ENCODE measurements at regions not wholly inside any gene's neighbourhood (a gene's known extent, or its start where the extent isn't known, plus 50 kb on each side); places are given as distances from the start of the nearest gene placed in this dataset.
"Not testable (repeated sequence)": the region's sequence is repeated elsewhere in the genome, so short reads cannot be mapped to it uniquely, and the experiment has no call there.

- TF ChIP-seq, protein P1, sequence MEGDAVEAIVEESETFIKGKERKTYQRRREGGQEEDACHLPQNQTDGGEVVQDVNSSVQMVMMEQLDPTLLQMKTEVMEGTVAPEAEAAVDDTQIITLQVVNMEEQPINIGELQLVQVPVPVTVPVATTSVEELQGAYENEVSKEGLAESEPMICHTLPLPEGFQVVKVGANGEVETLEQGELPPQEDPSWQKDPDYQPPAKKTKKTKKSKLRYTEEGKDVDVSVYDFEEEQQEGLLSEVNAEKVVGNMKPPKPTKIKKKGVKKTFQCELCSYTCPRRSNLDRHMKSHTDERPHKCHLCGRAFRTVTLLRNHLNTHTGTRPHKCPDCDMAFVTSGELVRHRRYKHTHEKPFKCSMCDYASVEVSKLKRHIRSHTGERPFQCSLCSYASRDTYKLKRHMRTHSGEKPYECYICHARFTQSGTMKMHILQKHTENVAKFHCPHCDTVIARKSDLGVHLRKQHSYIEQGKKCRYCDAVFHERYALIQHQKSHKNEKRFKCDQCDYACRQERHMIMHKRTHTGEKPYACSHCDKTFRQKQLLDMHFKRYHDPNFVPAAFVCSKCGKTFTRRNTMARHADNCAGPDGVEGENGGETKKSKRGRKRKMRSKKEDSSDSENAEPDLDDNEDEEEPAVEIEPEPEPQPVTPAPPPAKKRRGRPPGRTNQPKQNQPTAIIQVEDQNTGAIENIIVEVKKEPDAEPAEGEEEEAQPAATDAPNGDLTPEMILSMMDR (conservative IDR thresholded peaks at IDR 0.05; ENCODE audit: low read depth, low read length) = no peak
- H3K4me3 ChIP-seq (ENCODE audit: low read depth, low read length) = no peak overlapping the region
- DNase-seq (ENCODE audit: low read depth) = no peak
Observed at GRCh38 chr1:83490988-83491387, 507.9 kb downstream of the TTLL7 start.

GRCh38 chr1:83488105-83488504 is 510.8 kb downstream of the TTLL7 start:
- DNase-seq (ENCODE audit: low read depth) = not testable (repeated sequence)

GRCh38 chr1:83487460-83487859 is 511.5 kb downstream of the TTLL7 start:
- not testable (repeated sequence) for H3K4me3 ChIP-seq (ENCODE audit: low read depth, low read length); DNase-seq (ENCODE audit: low read depth)

More at GRCh38 chr1:83488105-83488504, 510.8 kb downstream of the TTLL7 start:
- H3K4me3 ChIP-seq (ENCODE audit: low read depth, low read length) = not testable (repeated sequence)

DNA sequence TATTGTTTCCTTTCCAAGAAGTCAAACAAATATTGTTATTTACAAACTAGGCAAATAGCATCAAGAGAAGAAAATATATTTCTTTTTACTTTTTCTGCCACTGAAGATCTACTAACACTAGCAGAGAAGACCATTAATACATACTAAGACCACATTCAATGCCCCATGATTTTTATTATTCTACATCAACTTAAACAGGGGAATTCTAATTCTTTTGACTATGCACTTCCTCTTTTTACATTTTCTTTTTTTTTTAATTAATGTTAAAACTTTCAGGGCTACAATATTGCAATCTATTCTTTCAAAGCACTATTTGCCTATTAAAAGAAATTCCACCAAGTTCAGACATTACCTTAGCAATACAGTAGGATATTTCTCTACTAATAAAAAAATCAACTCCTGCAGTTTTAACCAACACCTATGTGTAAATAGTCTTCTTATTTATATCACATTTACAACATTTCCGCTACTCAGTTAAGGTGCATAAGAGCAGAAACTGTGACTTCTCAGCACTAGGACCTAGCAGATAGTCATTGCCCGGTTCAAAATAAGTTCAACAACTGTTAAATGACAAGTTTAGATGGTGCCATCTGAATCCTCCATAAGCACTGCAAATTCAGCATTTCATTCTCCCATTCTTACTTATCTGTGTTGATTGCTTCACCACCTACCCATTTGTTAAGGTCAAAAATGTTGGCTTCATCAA is 513.5 kb downstream of the TTLL7 start:
- not testable (repeated sequence) for DNase-seq (ENCODE audit: low read depth); H3K4me3 ChIP-seq (ENCODE audit: low read depth, low read length)

- H3K4me3 ChIP-seq (ENCODE audit: low read depth, low read length); DNase-seq (ENCODE audit: low read depth): not testable (repeated sequence)
Observed at GRCh38 chr1:83481284-83481683, 517.6 kb downstream of the TTLL7 start.

- DNase-seq (ENCODE audit: low read depth); H3K4me3 ChIP-seq (ENCODE audit: low read depth, low read length): not testable (repeated sequence)
Observed at GRCh38 chr1:83479591-83480239, 519.2 kb downstream of the TTLL7 start.

DNA sequence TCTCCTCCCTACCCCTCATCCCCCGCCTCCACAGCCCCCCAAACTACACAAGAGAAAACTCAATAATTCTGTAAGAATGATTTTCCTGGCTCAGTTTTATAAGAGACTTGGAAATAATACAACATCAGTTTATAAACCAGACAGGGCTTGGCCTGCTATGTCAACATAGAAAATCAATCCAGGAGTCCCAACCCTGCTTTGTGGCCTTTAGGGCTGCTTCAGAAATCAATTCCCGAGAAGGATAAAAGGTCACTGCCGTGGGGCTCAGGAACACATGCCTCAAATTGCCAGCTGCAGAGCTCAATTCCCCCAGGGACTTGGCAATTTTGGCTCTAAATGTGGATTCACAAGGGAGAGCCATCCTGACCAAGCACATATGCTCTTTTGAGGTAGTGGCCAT is 520.8 kb downstream of the TTLL7 start:
- not testable (repeated sequence) for H3K4me3 ChIP-seq (ENCODE audit: low read depth, low read length); DNase-seq (ENCODE audit: low read depth)

- not testable (repeated sequence) for DNase-seq (ENCODE audit: low read depth); H3K4me3 ChIP-seq (ENCODE audit: low read depth, low read length)
Observed at GRCh38 chr1:83476518-83476917, 522.4 kb downstream of the TTLL7 start.

DNA sequence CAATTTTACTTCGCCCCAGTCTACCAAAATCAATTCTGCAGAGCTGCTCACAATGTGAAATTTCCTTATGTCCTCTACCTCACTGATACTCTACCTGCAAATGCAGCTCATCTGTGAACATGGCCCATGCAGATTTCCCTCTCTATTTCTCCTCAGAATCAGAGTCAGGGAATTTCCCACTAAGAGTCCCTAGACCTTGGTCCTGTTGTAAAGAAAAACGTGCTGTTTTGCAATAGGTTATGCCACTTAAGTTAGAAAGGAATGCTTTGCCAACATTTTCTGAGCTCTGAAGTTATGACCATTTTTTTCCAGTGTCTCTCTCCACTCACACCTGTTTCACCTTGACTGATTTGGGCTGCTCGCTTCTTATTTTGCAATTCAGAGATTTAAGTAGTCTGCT is 524.0 kb downstream of the TTLL7 start:
- H3K4me3 ChIP-seq (ENCODE audit: low read depth, low read length); DNase-seq (ENCODE audit: low read depth): not testable (repeated sequence)

DNA sequence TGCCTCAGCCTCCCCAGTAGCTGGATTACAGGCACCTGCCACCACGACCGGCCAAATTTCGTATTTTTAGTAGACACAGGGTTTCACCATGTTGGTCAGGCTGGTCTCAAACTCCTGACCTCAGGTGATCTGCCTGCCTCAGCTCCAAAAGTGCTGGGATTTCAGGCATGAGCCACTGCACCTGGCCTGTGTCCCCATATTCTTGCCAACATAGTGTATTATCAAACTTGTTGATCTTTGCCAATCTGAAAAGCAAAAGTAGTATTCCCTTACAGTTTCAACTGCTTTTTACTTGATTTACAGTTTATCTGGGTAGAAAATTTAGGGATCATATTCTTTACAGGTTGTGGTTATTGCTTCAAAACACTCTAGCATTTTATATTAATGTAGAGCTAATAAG is 524.9 kb downstream of the TTLL7 start:
- not testable (repeated sequence) for DNase-seq (ENCODE audit: low read depth); H3K4me3 ChIP-seq (ENCODE audit: low read depth, low read length)

DNA sequence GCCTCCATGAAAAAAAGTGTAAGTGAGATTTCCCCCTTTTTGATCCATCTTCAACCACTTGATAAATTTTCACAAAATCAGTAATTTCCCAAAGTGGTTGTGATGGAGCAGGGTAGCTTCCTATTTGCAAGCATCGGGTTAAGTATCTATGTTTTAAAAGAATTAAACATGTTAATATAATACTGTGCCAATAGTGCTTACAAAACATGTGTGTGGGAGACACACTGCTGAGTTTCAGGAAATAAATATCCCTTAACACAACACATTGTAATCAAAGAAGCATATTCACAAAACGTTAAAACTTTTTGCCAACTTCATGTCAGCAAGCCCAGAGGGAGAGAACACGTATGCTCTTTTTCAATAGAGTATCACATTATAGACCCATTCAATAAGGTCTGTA is 526.9 kb downstream of the TTLL7 start:
- not testable (repeated sequence) for DNase-seq (ENCODE audit: low read depth); H3K4me3 ChIP-seq (ENCODE audit: low read depth, low read length)

DNA sequence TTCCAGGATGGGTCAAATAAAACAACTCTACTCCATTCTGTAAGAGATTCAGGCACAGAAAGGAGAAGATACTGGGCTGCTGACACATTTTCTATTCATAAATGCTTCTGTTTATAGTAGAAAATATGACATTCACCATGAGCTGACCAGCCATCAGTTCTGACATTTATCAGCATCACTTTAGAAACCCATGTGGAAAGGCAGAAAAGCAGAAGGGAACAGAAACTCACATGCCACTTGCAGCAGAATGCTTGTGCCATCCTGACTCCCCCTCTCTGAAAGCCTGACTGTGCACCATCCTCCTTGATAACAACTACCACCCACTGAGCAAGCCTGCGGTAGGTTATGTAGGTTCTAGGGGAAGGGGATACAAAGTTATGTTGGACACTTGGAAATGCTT is 527.7 kb downstream of the TTLL7 start:
- not testable (repeated sequence) for DNase-seq (ENCODE audit: low read depth); H3K4me3 ChIP-seq (ENCODE audit: low read depth, low read length)

GRCh38 chr1:83468336-83468735 is 530.6 kb downstream of the TTLL7 start:
- H3K4me3 ChIP-seq (ENCODE audit: low read depth, low read length) = not testable (repeated sequence)
- DNase-seq (ENCODE audit: low read depth) = peak; percentile 30
- TF ChIP-seq, protein P1 (conservative IDR thresholded peaks at IDR 0.05; ENCODE audit: low read depth, low read length) = peak; percentile 40

DNA sequence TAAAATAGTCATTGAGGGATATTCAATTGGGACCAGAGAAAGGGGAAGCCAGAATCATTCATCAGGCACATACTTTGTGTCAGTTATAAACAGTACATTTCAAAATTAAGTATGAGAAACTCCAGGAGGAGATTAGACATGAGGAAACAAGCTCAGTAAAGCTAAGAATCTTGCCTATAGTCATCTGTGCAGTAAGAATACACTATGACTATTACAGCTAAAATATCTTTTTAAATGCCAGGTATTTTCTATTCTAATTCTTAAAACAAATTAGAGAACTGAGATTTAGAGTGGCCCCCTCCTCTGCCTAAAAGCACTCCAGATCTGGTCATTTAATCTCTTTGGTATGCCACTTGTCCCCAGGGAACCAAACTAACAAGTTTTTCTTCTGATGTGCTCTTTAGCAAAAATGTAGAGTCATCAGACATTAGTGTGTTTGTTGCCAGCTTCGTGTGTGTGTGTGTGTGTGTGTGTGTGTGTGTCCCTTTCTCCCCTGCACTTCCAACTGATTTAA is 541.1 kb downstream of the TTLL7 start:
- H3K4me3 ChIP-seq (ENCODE audit: low read depth, low read length) = not testable (repeated sequence)
- peak; percentile 4 for DNase-seq (ENCODE audit: low read depth)

- DNase-seq (ENCODE audit: low read depth) = not testable (repeated sequence)
Observed at GRCh38 chr1:83457281-83457680, 541.7 kb downstream of the TTLL7 start.

GRCh38 chr1:83455753-83456152 is 543.2 kb downstream of the TTLL7 start:
- not testable (repeated sequence) for H3K4me3 ChIP-seq (ENCODE audit: low read depth, low read length); DNase-seq (ENCODE audit: low read depth)

More at GRCh38 chr1:83457281-83457680, 541.7 kb downstream of the TTLL7 start:
- H3K4me3 ChIP-seq (ENCODE audit: low read depth, low read length) = not testable (repeated sequence)

DNA sequence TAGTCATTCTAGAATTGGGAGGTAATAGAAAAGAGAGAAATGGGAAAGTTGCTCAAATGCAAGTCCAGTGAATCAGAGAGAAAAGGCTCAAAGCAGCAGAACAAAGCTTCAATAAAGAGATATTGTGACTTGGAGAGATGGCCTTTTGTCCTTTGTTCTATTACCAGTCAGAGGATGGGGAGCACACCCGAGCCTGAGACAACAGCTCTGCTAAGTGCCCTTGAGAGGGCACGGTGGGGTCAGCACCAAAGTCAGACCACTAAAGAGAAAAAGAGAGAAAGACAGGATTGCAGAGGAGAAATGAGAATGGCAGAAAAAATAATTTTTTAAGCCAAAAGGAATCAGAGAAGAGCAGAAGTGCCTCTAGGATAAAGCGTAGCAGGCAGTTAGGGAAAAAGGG is 553.1 kb downstream of the TTLL7 start:
- not testable (repeated sequence) for DNase-seq (ENCODE audit: low read depth); H3K4me3 ChIP-seq (ENCODE audit: low read depth, low read length)
